Left renal pelvis (tissue), 4 donors: ENCODE measurements at regions not wholly inside any gene's neighbourhood (a gene's known extent, or its start where the extent isn't known, plus 50 kb on each side); places are given as distances from the start of the nearest gene placed in this dataset.
"Not testable (repeated sequence)": the region's sequence is repeated elsewhere in the genome, so short reads cannot be mapped to it uniquely, and the experiment has no call there.

Source experiments
- DNase-seq, 4 donors: peaks; one replicate each; pipeline ENCODE4 v3.0.0-alpha.2; 2013; ENCODE audit warnings: low read depth in 4 of 4, low spot score in 3 of 4

GRCh38 chr3:95310560-95310959 is 1247.7 kb downstream of the NSUN3 start:
- no peak for DNase-seq

DNA sequence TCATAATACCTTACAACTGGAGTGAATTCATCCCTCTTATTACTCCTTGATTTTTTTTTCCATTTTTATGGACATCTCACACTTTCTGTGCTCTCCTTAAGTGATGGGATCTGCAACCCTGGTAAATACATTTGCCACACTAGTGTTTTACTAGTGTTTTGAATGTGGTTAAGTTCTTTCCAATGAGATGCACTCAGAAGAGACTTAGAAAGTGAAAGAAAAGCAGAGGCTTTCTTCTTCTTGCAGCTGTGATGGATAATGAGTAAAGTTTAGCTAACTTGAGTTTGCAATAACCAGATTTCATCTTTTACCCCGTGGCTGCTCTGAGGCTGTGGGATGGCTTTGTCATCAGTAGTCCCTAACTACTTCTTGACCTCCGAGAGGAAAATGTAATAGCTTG is 1248.4 kb downstream of the NSUN3 start:
- DNase-seq = no peak

- no peak for DNase-seq
These were observed 1249.8 kb downstream of the NSUN3 start for GRCh38 chr3:95312650-95313049.

DNA sequence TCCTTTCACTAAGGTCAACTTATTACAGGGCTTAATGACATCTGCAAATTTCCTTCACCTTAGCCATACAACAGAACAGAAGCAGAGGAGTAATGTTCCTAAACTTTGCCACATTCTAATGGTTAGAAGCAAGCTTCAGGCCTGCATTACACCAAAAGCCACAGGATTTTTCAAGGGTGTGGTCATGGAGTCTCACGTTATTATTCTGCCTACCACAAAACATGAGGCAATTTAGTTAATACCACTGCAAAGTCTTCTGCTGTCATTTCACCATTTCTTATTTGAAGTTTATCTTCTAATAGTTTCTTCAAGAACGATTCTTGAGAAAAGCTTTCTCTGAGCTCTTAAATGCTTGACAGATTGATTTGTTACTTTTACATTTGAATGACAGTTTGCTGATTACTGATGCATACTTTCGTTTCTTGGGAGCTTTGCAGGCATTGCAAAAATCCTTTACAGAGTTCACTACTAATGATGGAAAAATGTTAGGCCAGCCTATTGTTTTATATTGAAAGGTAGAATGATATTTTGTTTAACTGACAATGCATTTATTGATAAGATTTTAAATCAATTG is 1257.1 kb downstream of the NSUN3 start:
- DNase-seq = no peak

DNA sequence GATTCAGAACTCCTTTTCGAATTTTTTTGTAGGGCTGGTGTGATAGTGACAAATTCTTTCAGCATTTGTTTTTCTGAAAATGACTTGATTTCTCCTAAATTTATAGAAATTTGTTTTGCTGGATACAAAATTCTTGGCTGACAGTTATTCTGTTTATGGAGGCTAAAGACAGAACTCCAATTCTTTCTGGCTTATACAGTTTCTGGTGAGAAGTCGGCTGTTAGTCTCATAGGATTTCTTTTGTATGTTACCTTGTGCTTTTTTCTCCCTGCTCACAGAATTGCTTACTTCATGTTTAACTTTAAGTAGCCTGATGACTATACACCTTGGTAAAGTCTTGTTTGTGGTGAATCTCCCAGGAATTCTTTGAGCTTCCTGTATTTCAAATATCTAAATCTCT is 1264.6 kb downstream of the NSUN3 start:
- no peak for DNase-seq

DNA sequence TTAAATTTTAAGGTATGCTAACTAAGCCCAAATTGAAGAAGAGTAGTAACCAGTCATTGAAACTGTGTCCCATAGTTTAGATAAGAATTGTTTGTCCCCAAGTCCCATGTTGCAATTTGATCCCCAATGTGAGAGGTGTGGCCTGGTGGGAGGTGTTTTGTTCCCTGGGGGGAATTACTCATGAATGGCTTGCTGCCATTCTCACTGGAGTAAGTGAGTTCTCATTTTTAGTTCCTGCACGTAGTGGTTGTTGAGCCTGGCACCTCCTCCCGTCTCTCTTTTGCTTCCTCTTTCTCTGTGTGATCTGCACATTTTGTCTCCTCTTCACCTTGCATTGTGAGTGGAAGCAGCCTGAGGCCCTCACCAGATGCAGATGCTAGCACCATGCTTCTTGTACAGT is 1271.0 kb downstream of the NSUN3 start:
- DNase-seq = no peak

DNA sequence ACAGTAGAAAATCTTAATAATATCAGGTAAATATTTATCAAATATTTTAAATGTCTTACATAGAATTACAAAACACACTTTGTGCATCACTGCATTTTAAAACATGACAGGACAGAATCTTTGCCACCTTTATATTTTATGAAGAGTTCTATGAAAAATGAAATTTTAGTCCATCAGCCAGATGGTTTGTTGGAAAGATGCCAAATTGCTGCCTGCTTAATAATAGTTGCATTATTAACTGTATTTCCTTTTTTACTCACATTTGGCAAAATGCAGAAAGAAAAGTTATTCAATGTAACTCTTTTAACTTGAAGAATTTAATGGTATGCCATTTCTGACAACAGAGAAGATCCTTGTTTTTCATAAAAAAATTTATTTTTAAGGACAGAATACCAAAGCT is 1271.6 kb downstream of the NSUN3 start:
- no peak for DNase-seq

GRCh38 chr3:95335517-95335916 is 1272.7 kb downstream of the NSUN3 start:
- DNase-seq = no peak

DNA sequence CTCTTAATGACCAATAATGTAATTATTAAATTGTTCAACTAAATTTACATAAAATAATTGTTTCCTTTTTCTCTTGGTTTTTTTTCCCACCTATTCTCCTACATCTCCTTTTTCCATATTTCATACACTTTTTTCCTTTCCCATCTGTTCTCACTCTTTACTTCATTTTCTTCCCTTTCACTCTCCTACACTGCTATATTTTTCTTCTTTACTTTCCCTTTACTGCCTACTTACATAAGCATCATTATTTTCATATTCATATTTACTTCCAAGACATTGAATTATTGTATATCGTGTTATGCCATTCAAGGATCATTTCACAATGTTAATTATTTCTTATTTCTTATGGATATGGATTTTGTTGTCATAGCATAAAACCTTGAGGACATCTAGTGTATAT is 1275.6 kb downstream of the NSUN3 start:
- no peak for DNase-seq

- peak in 2 of 4 donors; percentile 11 to 42 for DNase-seq
These were observed 1278.5 kb downstream of the NSUN3 start for GRCh38 chr3:95341314-95341713.

- no peak for DNase-seq
These were observed 1280.4 kb downstream of the NSUN3 start for GRCh38 chr3:95343228-95343627.

DNA sequence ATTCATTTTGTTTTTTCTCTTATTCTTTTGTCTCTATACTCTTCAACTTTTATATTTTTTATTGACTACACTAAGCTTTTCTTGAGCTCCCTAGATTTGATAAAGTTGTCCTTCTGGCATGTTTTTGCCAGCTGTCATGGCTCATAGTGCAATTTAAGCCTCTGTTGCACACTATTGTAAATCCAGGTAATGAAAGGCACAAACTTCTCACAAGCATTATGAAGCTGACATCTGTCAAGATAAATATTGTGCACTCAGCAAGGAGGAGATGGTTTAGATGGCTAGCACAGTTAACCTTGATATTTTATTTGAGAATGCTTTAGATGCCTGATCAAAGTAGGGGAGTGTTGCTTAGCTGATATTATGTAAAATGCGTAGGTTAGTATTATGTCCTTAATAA is 1280.9 kb downstream of the NSUN3 start:
- DNase-seq = no peak

DNA sequence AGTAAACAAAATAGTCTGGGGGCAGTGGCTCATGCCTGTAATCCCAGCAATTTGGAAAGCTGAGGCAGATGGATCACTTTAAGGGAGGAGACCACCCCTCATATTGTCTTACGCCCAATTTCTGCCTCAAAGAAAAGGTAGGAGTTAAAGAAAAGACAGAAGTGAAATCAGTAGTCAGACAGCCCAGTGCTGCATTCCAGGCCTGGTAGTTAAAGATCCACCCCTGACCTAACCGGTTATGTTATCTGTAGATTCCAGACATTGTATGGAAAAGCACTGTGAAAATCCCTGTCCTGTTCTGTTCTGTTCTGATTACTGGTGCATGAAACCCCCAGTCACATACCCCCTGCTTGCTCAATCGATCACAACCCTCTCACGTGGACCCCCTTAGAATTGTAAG is 1285.1 kb downstream of the NSUN3 start:
- not testable (repeated sequence) for DNase-seq

DNA sequence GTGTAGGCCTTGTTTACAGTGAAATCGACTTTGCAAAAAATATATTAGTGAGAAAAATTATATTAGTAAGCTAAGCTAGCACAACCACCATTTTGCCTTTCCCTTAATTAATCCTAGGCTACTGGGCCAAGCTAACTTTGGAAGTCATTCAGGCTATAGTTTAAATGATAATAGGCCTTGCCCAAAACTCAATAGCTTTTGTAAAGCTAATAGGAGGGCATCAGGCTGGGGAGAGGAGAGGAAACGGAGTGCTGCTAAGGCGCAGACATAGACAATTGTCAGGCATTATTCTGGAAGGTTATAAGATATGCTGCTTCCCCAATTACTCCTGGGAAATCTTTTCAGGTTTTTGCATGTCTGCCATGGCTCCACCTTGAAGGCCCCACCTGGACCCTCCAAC is 1286.0 kb downstream of the NSUN3 start:
- no peak for DNase-seq

DNA sequence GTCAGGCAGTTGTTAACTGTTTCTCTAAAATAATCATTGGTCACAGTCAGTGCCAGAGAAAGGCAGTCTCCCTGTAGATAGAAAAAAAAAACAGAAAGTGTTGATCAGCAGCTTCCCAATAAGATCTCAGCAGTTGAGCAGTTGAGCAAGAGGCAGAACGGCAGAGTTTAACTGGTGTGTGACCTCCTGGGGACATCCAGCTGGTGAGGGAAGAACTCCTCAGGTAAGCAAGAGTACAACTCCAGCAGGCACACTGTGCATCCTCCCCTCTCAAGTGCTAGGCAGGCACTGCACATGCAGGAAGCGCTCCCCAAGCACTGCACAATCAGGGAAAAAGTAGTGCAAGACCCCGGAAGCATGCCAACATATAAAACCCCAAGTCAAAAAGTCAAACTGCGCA is 1287.2 kb downstream of the NSUN3 start:
- no peak for DNase-seq

GRCh38 chr3:95351158-95351557 is 1288.3 kb downstream of the NSUN3 start:
- DNase-seq = no peak

GRCh38 chr3:95352471-95352870 is 1289.6 kb downstream of the NSUN3 start:
- no peak for DNase-seq

- DNase-seq = no peak
These were observed 1291.6 kb downstream of the NSUN3 start for GRCh38 chr3:95354489-95354888.

DNA sequence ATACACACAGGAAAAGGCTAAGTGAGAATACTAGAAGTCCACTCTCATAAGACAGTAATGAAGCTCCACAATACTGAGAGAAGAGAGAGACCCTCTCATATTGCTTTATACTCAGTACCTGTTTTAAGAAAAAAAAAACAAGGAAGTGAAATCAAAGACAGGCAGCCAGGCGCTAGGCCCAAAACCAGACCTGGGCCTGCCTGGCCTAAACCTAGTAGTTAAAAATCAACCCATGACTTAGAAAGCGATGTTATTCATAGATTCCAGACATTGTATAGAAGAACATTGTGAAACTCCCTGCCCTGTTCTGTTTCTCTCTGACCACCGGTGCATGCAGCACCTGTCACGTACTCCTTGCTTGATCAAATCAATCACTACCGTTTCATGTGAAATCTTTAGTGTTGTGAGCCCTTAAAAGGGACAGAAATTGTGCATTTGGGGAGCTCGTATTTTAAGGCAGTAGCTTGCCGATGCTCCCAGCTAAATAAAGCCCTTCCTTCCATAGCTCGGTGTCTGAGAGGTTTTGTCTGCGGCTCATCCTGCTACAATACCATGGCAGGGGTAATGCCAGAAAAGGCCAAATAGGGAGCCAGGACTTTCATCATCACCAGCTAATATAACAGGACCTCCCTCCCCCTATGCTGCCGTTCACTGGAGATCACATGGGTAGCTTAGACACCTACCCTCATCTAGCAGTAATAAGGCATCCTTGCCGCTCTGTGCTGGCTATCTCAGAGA is 1294.1 kb downstream of the NSUN3 start:
- DNase-seq = no peak

- no peak for DNase-seq
These were observed 1324.6 kb downstream of the NSUN3 start for GRCh38 chr3:95387242-95388021.

- no peak for DNase-seq
These were observed 1327.0 kb downstream of the NSUN3 start for GRCh38 chr3:95389725-95390313.

- no peak for DNase-seq
These were observed 1331.4 kb downstream of the NSUN3 start for GRCh38 chr3:95394286-95394685.
